ENCODE measurements at regions not wholly inside any gene's neighbourhood (a gene's known extent, or its start where the extent isn't known, plus 50 kb on each side); places are given as distances from the start of the nearest gene placed in this dataset.

DNA sequence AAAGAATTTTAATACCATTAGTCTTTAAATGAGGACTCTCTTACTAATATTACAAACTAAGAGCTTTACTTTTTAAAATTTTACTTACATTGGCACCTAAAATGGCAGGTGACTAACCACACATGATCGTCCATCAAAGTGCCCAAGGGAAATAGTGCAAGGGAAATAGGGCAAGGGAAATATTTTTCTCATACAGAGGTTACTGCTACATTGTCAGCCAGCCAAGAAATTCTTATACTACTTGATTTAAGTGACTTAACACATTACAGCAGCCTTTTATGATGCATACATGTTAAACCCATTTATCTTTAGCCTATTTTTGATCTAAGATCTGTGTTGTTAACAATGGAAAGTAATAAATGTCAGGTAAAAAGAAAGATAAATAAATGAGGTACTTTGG, 587.2 kb upstream of the PKDCC start:
- TF ChIP-seq, protein P1, sequence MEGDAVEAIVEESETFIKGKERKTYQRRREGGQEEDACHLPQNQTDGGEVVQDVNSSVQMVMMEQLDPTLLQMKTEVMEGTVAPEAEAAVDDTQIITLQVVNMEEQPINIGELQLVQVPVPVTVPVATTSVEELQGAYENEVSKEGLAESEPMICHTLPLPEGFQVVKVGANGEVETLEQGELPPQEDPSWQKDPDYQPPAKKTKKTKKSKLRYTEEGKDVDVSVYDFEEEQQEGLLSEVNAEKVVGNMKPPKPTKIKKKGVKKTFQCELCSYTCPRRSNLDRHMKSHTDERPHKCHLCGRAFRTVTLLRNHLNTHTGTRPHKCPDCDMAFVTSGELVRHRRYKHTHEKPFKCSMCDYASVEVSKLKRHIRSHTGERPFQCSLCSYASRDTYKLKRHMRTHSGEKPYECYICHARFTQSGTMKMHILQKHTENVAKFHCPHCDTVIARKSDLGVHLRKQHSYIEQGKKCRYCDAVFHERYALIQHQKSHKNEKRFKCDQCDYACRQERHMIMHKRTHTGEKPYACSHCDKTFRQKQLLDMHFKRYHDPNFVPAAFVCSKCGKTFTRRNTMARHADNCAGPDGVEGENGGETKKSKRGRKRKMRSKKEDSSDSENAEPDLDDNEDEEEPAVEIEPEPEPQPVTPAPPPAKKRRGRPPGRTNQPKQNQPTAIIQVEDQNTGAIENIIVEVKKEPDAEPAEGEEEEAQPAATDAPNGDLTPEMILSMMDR (conservative IDR thresholded peaks at IDR 0.05 in 1 of 2, IDR thresholded peaks at IDR 0.05 in 1 of 2; ENCODE audit: low read depth in 1 of 2, low read length in 2 of 2): no peak
- no peak for TF ChIP-seq EZH2 (IDR thresholded peaks at IDR 0.05; ENCODE audit: low read length, missing control alignments)

Measured in fibroblast of lung (primary cell).